DOHH2 (cell line): ENCODE measurements at regions not wholly inside any gene's neighbourhood (a gene's known extent, or its start where the extent isn't known, plus 50 kb on each side); places are given as distances from the start of the nearest gene placed in this dataset.

Source experiments
- EZH2phosphoT487 ChIP-seq: fragments of 200-600 bp; sonication (generic); IDR thresholded peaks from 2 replicates; pipeline ENCODE4 v1.6.1; 2017; ENCODE audit warnings: borderline replicate concordance, mild to moderate bottlenecking, antibody characterized with exemption, low read length, moderate library complexity, mixed read lengths
- TF ChIP-seq, protein P1 (sequence below): fragments of 200-600 bp; sonication (generic); IDR thresholded peaks from one replicate; pipeline ENCODE4 v1.5.1; 2014; ENCODE audit warnings: antibody characterized with exemption, mild to moderate bottlenecking, low read depth, low read length; ENCODE audit not compliant: poor library complexity, severe bottlenecking

- TF ChIP-seq EZH2phosphoT487: no peak
- TF ChIP-seq, protein P1, sequence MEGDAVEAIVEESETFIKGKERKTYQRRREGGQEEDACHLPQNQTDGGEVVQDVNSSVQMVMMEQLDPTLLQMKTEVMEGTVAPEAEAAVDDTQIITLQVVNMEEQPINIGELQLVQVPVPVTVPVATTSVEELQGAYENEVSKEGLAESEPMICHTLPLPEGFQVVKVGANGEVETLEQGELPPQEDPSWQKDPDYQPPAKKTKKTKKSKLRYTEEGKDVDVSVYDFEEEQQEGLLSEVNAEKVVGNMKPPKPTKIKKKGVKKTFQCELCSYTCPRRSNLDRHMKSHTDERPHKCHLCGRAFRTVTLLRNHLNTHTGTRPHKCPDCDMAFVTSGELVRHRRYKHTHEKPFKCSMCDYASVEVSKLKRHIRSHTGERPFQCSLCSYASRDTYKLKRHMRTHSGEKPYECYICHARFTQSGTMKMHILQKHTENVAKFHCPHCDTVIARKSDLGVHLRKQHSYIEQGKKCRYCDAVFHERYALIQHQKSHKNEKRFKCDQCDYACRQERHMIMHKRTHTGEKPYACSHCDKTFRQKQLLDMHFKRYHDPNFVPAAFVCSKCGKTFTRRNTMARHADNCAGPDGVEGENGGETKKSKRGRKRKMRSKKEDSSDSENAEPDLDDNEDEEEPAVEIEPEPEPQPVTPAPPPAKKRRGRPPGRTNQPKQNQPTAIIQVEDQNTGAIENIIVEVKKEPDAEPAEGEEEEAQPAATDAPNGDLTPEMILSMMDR: no peak
Observed at GRCh38 chr1:226808501-226808900, 61.9 kb upstream of the PSEN2 start.
